ENCODE measurements at regions not wholly inside any gene's neighbourhood (a gene's known extent, or its start where the extent isn't known, plus 50 kb on each side); places are given as distances from the start of the nearest gene placed in this dataset. TPM values are rescaled to one million over a fixed set of nuclear protein-coding genes. Genes with fewer than 3 reads are reported as not detected.

Small RNA genes in the stretch of these regions (small RNA-seq; reads per million reads assigned to genes)
- gene RNU6-316P, result not detected

Data from liver (tissue), 1 donor.